Right renal cortex interstitium (tissue), 3 donors: ENCODE measurements at regions not wholly inside any gene's neighbourhood (a gene's known extent, or its start where the extent isn't known, plus 50 kb on each side); places are given as distances from the start of the nearest gene placed in this dataset.
A peak's percentile ranks its signal among the peaks of the same experiment; 100 is the strongest.

Source experiments
- DNase-seq, 3 donors: peaks; one replicate each; pipeline ENCODE4 v3.0.0-alpha.2; 2013; ENCODE audit warnings: low read depth in 3 of 3, low spot score in 2 of 3

DNA sequence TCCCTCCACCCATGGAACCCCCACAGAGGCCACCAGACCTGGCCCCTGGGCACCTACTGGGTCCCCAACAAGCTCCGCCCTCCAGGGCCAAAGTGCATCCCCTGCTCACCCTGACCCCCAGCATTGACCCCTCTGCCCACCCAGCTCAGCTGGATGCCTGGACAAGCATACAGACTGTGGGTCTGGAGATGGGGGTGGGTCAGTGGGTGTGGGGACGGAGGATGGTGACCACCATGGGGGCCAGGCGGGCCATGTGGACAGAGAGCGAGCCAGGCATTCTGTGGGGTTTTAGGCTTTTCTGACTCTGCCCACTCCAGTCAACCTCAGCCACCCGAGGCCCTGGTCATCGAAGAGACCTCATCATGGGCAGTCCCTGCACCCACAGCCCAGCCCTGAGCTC, 183.7 kb downstream of the BRD1 start:
- no peak for DNase-seq

DNA sequence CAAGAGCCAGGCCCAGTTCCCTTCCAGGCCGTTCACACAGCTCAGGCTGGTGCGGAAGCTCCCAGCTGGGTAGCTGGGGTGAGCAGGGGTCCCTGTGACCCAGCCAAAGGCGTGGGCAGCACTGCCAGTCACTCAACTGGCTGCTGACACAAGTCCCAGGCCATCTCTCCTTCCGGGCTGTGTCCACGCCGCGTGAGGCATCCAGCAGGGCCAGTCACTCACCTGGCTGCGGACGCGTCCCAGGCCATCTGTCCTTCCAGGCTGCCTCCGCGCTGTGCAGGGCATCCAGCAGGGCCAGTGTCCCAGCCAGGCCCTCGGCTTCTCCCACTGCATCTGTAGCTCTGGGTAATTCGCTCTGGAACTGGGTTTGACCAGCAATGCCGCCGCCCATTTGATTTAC, 184.2 kb downstream of the BRD1 start:
- DNase-seq, result no peak

DNA sequence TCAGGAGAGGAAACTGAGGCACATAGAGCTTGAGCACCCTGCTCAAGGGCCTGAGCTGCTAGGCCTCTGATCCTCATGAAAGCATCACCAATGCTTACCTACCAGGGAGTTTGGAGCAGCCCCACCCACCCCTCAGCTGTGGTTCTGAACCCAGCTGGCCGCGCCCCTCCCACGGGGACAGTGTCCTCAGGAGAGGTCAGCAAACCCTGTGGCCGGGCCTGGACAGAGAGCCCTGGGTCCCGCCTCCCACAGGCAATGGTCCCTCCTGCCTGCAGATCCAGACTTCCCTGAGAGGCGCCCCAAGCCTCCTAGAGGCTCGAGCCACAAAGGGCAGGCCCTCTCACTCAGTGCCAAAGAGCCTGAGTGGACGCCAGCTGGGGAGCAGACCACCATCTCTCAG, 184.9 kb downstream of the BRD1 start:
- DNase-seq, result no peak

DNA sequence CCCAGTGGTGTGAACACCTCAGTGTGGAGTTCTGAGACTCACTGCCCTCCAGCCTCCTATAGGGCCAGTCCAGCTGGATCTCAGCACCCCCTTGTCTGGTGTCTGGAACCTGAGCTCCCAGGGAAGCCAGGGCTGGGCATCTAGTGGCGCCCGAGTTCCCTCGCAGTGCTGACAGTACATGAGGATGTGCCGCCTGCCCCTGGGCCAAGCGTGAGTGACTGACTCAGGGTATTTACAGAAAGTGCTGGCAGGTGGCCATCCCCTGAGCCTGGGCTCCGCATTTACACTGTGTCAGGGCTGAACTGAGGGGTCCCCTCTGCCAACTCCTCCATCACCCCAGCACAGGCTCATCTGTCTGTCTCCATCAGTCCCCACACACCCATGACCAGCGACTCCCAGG, 185.3 kb downstream of the BRD1 start:
- DNase-seq, result no peak

DNA sequence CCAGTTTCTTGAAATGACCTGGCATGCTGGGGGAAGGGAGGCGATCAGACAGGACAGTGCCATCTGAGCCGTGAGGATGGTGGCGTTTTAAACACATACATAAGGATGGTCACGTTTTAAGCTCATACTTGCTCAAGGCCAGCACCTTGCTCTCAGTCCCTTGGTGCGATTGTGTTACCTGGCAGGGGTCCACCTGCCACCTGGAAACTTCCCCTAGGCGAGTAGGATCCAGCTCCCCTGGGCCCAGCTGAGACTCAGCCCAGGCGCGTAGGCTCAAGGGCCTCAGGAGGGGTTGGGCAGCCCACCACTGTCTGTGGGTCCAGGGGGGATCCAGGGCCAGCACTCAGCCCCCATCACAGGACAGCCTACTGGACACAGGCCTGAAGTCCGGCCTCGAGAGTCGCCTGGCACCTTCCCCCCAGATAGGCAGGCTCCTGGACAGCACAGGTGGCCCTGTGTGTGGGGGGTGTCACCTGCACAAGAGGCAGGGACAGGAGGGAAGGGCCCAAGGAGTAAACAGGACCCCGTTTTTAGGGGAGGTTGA, 185.8 kb downstream of the BRD1 start:
- DNase-seq, result no peak

DNA sequence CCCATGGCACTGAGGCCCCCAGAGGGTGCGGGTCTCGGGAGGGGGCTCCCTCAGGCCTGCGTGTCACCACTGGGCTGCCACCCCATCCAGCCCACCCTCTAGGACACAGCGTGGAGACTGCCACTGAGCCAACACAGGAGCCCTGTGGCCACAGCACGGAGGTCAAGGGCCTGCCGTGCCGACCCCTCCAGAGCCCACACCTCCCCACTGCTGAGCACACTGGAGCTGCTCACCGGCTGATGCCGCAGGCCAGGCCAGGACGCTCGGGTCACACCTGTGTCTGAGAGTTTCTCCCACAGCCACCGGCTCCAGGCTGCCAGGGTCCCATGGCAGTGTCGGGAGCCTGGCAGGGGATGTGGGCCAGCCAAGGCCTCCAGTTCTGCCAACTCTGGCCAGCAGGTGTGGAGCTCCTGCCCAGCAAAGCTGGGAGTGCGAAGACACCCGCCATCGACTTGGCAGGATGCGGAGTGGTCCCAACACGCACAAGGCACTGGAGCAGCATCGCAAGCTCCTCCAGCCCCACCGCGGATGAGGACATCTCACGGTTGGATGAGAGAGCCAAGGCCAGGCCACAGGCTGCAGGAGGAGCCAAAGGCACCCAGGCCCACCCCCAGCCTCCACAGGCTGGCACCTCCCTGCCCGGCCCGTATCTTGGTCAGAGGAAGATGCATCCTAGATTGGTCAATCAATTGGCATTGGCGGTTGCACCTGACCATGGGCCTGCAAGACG, 187.1 kb downstream of the BRD1 start:
- no peak for DNase-seq

DNA sequence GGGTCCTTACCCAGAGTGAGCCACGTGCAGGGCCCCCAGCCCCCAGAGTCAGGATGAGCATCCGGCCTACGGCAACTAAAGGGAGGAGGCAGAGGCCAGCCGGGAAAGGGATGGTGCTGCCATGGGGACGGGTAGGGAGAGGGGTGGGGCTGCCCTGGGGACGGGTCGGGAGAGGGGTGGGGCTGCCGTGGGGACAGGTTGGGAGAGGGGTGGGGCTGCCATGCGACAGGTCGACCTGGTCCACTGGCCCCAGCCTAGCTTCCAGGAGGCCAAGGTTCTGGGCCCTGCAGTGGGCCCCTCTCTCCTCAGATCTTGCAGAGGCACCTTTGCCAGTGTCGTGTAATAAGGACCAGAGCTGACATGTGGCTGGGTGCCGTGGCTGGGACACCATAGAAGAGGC, 187.7 kb downstream of the BRD1 start:
- no peak for DNase-seq

DNA sequence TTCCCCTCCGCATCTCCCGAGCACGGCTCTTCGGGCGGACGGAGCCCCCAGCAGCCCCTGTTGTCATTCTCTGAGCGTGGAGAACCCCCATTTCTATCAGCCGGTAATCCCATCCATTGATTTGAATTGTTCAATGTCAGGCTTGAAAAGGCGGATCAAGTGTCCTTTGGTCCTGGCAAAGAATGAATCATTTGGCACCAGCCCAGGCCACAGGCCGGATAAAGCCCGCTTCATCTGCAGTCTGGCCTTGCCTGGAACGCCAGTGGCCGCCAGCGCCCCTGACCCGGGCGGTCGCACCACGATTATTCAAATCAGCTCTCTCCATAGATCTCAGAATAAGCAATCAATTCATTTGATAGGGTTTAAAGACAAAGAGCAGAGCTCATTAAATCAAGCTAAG, 188.9 kb downstream of the BRD1 start:
- DNase-seq, result no peak

DNA sequence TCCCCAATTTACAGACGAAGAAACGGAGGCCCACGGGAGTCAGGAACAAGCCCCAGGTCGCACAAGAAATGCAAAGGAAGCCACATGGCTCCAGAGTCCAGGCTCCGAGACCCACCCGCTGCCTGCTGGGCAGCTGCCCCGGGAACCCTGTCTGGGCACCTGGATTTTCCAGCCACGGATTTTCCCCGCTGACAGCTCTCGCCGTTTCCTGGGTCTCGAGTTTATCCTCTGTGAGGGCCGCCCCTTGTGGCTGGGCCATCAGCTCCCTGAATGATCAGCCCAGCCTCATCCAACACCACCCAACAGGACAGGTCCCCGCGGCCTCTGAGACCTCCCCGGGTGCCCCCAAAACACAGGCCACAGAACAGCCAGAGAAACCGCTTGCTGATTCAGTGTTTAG, 189.7 kb downstream of the BRD1 start:
- DNase-seq, result no peak

DNA sequence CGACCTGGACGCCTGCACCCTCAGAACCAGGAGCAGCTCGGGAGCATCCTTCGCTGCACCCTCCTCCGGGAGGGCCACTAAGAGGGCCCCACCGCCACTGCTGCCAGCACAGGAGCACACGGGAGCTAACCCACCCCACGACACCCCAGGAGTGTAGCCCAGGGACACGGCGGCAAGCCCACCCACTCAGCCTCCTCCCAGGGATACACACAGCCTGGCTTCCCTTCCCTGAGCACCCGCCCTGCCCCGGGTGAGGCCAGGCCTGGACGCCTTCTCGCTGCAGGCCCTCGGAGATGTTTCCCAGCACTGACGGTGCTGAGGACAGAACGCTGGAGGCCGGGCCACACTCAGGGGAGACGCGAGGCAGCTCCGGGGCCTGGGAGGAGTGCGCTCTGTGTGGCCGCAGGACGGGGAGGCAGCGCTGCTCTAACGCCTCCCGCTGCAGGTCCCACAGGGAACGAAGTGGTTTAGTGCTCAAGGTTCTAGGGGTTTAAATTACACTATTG, 190.4 kb downstream of the BRD1 start:
- DNase-seq, result no peak

DNA sequence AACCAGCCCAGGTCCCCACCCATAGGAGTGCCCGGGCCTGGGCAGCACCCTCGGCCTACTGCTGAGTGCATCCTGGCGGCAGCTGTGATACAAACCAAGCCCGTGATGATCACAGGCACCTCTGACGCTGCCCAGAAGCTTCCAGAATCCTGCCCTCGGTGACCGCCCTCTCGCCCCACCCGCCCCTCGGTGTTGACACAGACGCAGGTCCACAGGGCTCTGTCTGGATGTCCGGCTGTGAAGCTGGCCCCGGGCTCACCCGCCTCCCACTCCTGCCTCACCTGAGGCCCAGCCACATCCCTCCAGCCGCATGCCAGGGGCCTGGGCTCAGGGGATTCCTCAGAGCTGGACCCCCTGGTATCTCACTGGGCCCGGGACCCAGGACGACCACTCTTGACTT, 191.0 kb downstream of the BRD1 start:
- DNase-seq, result no peak

DNA sequence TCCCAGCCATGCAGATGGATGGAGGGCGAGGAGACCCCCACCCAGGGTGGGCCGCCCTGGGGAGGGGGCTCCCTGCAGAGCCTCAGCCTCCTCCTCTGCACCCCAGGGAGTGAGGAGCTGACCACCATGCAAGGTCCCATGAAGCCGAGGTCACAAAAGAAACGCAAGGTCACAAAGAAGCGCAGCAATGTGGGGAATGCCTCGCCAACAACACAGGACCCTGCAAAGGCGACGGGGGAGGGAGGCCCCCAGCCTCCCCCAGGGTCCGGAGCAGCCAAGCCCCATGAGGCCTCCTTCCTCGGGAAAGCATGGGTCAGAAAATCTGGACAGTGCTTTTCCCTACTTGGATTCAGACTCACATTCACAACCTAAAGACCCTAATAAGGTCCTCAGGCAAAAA, 191.5 kb downstream of the BRD1 start:
- DNase-seq, result no peak

DNA sequence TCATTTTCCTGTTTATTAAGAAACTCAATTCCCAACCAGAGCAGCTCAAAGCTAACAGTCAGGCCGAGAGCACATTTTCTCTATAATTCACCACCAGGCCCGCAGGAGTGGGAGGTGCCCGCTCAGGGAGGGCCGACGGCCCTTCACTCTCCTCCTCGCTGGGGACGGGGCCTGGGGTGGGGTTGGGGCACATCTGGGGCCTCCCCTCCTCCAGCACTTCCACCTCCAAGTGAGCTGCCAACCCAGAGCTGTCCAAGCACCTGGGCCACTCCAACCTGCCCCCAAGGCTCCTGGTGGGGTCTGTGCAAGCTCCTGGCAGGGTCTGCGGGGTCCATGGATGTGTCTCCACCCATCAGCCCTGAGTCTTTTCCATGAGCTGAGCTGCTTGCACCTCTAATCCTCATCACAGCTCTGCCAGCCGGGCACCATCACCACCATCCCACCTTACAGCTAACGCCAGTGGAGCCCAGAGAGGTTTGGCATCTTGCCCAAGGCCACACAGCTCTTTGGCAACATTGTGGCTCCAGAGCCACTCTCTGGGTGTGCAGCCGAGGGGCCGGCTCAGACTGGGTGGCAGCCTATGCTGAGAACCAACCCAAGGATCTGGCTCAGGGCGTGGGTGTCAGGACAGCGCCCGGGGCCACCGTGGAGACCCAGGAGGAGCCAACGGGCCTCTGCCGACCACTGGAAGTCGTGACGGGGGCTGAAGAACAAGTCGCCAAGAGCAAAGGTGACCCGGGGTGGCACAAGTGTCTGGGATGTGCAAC, 193.5 kb downstream of the BRD1 start:
- DNase-seq, result no peak

DNA sequence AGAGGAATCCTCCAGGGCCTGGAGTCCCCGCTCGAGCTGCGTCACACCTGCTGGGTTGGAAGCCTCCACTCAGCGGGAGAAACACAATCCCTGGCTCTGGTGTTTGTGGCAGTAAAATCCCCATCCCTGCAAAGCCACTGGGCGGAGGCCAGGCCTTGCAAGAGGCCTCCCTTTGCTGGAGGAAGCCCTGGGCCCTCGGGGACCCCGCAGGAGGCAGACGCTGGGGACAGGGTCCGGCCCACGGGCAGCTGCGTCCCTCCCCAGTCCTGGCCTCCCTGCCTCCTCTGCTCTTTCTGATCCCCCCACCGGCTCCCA, 194.7 kb downstream of the BRD1 start:
- no peak for DNase-seq

DNA sequence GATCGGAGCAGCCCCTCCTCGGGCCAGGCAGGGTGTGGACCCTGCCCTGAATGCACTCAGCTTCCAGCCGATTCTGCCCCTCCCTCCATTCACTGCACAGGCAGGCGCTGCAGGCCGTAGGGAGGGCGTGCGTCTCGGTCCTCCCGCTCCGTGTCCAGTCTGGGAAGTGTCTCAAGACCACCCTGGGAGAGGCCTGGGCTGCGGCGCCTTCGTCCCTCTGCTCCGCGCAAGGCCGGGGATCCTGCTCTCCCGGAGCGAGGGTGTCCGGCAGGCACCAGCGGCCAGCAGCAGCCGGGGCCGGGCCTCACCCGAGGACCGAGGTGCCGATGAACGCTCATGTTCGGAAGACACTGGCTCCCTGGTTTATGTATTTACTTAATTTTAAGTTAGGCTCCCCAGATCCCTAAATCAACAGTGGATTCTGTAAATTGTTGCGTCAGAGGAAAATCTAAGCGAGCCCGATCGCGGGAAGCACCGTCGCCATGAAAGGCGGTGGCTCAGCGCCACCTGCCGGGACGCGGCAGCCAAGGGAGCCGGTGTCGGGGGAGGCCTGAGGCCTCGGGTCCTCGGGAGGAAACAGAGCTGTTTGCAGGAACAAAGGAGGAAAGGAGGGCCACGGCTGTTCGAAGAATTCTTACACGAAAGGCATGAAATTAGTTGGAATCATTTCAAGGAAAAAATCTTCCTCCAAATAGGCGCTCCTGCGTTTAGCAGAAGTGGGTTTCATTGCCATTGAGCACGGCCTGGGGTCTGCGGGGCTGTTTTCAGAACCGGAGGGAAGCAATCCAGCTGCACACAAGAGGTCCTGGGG, 195.3 kb downstream of the BRD1 start:
- DNase-seq, result peak; percentile 58 to 74 (median 70)

DNA sequence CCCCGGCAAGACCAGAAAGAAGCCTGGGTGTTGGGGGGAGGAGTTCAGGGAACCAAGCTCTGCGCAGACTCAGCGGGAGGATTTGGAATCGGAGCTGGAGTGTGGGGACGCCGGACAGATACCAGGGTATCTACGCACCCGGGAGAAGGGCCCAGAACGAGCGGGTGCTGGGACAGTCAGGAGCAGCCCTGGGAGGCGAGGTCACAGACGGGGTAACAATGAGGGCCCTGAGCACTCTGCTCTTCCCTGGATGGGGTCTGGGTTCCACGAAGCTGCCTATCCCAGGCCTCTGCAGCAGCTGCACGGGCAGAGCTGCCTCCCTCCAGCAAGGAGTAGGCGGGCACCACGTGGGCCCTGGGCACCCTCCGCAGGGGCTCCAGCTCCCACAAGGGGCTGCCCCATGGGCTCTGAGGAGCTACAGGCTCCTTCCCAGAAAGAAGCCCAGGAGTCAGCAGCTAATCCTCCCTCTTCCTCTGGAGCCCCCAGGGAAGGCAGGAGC, 197.2 kb downstream of the BRD1 start:
- DNase-seq, result no peak

DNA sequence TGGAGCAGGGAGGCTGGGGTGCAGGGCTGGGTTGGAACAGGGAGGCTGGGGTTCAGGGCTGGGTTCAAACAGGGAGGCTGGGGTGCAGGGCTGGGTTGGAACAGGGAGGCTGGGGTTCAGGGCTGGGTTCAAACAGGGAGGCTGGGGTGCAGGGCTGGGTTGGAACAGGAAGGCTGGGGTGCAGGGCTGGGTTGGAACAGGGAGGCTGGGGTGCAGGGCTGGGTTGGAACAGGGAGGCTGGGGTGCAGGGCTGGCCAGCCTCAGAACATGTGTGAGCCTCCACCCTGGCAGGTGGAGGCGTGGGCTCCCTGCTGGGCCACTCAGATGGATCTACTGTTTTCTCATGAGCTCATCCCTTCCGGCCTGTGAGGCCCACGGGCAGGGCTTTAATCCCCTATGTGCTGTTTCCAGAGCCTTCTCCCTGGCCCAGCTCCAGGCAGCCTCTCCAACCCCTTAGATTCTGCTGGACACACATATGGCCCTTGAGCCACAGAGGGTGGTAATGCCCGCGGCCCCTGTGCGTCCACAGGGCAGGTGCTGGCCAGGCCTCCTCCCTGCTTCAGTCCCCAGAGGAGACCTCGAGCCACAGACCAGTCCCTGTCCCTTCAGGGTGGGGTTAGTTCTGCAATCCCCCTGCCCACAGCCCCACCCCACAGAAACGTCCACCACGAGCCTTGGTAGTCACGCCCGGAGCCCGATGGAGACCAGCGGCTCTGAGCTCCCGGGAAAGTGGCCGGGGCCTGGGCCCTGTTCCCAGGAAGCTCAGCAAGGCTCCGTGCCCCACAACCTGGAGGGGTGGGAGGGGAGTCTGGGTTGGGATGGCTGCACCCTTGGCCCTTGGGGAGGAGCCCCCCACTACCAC, 197.9 kb downstream of the BRD1 start:
- DNase-seq, result no peak

DNA sequence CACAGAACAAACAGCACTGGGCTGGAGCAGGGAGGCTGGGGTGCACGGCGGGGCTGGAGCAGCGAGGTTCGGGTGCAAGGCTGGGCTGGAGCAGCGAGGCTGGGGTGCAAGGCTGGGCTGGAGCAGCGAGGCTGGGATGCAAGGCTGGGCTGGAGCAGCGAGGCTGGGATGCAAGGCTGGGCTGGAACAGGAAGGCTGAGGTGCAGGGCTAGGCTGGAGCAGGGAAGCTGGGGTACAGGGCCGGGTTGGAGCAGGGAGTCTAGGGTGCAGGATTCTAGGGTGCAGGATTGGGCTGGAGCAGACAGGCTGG, 198.5 kb downstream of the BRD1 start:
- no peak for DNase-seq

DNA sequence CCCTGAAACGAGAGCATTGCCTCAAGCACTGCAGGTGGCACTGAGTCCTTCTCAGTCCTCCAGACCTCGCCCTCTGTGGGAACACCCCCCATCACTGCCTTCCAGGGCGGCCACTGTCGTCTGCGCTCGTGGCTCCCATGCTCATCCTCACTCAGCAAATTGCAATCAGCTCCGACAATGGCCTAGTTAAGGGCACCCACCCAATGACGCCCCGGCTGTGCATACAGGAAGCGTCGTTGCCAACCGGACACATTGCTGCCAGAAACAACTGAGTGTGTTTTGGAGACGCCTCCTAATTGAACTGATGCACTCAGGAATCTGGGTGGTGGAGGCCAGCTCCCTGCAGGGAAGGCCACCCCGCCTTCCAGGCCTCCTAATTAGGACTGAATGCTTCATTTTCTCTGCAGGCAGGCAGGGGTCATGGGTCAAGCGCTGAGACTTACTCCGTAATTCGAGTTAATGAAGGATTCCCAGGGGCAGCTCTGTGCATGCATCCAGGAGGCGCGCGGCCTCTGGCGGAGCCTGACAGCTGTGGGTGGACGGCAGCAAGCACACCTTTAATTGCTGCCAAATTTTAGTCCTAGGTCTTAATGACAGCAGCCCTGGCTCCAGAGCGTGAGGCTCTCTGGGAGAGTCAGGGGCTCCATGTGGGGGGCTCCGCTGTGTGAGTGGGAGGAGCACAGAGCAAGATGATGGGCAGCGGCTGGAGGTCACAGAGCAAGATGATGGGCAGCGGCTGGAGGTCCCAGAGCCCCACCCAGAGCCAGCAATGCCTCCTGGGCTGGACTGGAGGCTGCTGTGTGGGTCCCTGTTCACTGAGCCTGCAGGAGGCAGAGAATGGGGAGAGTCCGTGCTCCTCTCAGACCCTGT, 199.0 kb downstream of the BRD1 start:
- DNase-seq, result no peak
